NCI-H1930 (cell line): ENCODE measurements at regions not wholly inside any gene's neighbourhood (a gene's known extent, or its start where the extent isn't known, plus 50 kb on each side); places are given as distances from the start of the nearest gene placed in this dataset.
"Not testable (repeated sequence)": the region's sequence is repeated elsewhere in the genome, so short reads cannot be mapped to it uniquely, and the experiment has no call there.

Experiments used
- DNase-seq, 2 experiments: peaks; one replicate each; lab custom pipeline; 2025; lab: John Stamatoyannopoulos, UW

- no peak for DNase-seq
Observed at GRCh38 chrX:137646472-137646871, 80.5 kb downstream of the ZIC3 start.

GRCh38 chrX:137651647-137652046, 85.7 kb downstream of the ZIC3 start:
- no peak for DNase-seq

- no peak for DNase-seq
Observed at GRCh38 chrX:137652086-137652485, 86.2 kb downstream of the ZIC3 start.

GRCh38 chrX:137654481-137654880, 88.6 kb downstream of the ZIC3 start:
- no peak for DNase-seq

GRCh38 chrX:137667776-137668175, 101.8 kb downstream of the ZIC3 start:
- DNase-seq, result no peak

- DNase-seq, result no peak
Observed at GRCh38 chrX:137684591-137684990, 118.7 kb downstream of the ZIC3 start.

GRCh38 chrX:137695417-137695816, 129.5 kb downstream of the ZIC3 start:
- DNase-seq, result no peak

GRCh38 chrX:137707348-137707747, 141.4 kb downstream of the ZIC3 start:
- no peak for DNase-seq

GRCh38 chrX:137742846-137743245, 176.9 kb downstream of the ZIC3 start:
- DNase-seq, result no peak

GRCh38 chrX:137743414-137743813, 177.5 kb downstream of the ZIC3 start:
- no peak for DNase-seq

GRCh38 chrX:137746289-137746688, 180.4 kb downstream of the ZIC3 start:
- DNase-seq, result no peak

GRCh38 chrX:137747244-137748043, 181.5 kb downstream of the ZIC3 start:
- peak; percentile 25 to 49 for DNase-seq

- peak; percentile 67 to 75 for DNase-seq
Observed at GRCh38 chrX:137748827-137749226, 182.9 kb downstream of the ZIC3 start.

- no peak for DNase-seq
Observed at GRCh38 chrX:137749246-137749645, 183.3 kb downstream of the ZIC3 start.

GRCh38 chrX:137771537-137771936, 205.6 kb downstream of the ZIC3 start:
- DNase-seq, result no peak

GRCh38 chrX:137792214-137792613, 226.3 kb downstream of the ZIC3 start:
- DNase-seq, result no peak

- not testable (repeated sequence) for DNase-seq
Observed at GRCh38 chrX:137797926-137798325, 232.0 kb downstream of the ZIC3 start.

- no peak for DNase-seq
Observed at GRCh38 chrX:137823257-137823656, 257.3 kb downstream of the ZIC3 start.

- no peak for DNase-seq
Observed at GRCh38 chrX:137847376-137847775, 281.4 kb downstream of the ZIC3 start.

- no peak for DNase-seq
Observed at GRCh38 chrX:137848266-137848905, 282.5 kb downstream of the ZIC3 start.

GRCh38 chrX:137852502-137852901, 286.6 kb downstream of the ZIC3 start:
- DNase-seq, result no peak

- no peak for DNase-seq
Observed at GRCh38 chrX:137855490-137855889, 289.6 kb downstream of the ZIC3 start.

- DNase-seq, result no peak
Observed at GRCh38 chrX:137858106-137858505, 292.2 kb downstream of the ZIC3 start.

- DNase-seq, result no peak
Observed at GRCh38 chrX:137878401-137878800, 312.5 kb downstream of the ZIC3 start.
